ENCODE measurements at regions not wholly inside any gene's neighbourhood (a gene's known extent, or its start where the extent isn't known, plus 50 kb on each side); places are given as distances from the start of the nearest gene placed in this dataset.

DNA sequence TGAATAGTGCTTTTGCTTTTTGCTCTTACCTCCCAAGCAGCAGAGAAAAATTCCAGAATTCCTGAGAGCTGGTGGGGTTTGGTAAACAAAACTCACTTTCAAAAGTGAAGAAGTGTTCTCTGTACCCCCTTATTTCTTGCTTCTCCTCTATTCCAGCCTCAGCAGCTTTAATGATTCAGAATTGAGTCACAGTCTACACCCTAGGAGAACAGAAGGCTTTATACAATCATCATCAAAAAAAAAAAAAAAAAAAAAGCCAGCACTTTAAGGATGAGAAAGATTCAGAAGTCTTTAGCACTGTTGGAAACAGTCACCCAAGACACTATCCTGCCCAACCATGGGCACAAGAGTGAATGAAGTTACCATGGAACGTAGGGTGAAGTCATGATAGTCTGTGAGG lies 1583.1 kb upstream of the PCDH10 start:
- in situ Hi-C loops (cut with MboI) (no loop called here), intact Hi-C loops (cut with micrococcal nuclease; ENCODE audit: unreplicated experiment) (no loop called here)
- ATAC-seq (no peak), DNase-seq (ENCODE audit: low read depth, low spot score) (no peak), FAIRE-seq (no peak)
- no peak overlapping the region for H2AFZ ChIP-seq (ENCODE audit: control insufficient read depth, low read depth, low read length)
- ChIA-PET SMC1A (ENCODE audit: uncharacterized antibody, unreplicated experiment) (interaction anchor here (2.3 kb wide), 1 partner anchor 10 kb away, joined by 5 read pairs; no protein-coding TSS in a partner anchor), RAD21 (ENCODE audit: unreplicated experiment) (no interaction called here), POLR2A (no interaction called here), CTCF (interaction anchor here (0.7 kb wide), 1 partner anchor 1970 kb away, joined by 3 read pairs; no protein-coding TSS in a partner anchor)
- H3K9me3 ChIP-seq (replicated peaks; ENCODE audit: control insufficient read depth, insufficient read depth, low read length), result no peaks in the 10 kb centered on the region; the same call in 2 of the 3 replicates
- no peak overlapping the region for H3K27ac ChIP-seq (ENCODE audit: control insufficient read depth, insufficient read depth)
- no peaks in the 10 kb centered on the region for H3K79me2 ChIP-seq (ENCODE audit: control insufficient read depth, insufficient read depth, low read length)
- no TSS peak for BruUV-seq (replicated peaks)
- H4K20me1 ChIP-seq (ENCODE audit: control insufficient read depth, insufficient read depth), result no peaks in the 10 kb centered on the region
- H3K4me1 ChIP-seq (ENCODE audit: control insufficient read depth, insufficient read depth, low read length), result no peaks in the 10 kb centered on the region
- TF ChIP-seq IRF4 (IDR thresholded peaks at IDR 0.05; ENCODE audit: low read depth, low read length) (no peak), ZZZ3 (IDR thresholded peaks at IDR 0.05; ENCODE audit: control insufficient read depth, insufficient read length, low read depth) (no peak), PML (IDR thresholded peaks at IDR 0.05; ENCODE audit: low read length) (no peak)
- TF ChIP-seq, protein P1, sequence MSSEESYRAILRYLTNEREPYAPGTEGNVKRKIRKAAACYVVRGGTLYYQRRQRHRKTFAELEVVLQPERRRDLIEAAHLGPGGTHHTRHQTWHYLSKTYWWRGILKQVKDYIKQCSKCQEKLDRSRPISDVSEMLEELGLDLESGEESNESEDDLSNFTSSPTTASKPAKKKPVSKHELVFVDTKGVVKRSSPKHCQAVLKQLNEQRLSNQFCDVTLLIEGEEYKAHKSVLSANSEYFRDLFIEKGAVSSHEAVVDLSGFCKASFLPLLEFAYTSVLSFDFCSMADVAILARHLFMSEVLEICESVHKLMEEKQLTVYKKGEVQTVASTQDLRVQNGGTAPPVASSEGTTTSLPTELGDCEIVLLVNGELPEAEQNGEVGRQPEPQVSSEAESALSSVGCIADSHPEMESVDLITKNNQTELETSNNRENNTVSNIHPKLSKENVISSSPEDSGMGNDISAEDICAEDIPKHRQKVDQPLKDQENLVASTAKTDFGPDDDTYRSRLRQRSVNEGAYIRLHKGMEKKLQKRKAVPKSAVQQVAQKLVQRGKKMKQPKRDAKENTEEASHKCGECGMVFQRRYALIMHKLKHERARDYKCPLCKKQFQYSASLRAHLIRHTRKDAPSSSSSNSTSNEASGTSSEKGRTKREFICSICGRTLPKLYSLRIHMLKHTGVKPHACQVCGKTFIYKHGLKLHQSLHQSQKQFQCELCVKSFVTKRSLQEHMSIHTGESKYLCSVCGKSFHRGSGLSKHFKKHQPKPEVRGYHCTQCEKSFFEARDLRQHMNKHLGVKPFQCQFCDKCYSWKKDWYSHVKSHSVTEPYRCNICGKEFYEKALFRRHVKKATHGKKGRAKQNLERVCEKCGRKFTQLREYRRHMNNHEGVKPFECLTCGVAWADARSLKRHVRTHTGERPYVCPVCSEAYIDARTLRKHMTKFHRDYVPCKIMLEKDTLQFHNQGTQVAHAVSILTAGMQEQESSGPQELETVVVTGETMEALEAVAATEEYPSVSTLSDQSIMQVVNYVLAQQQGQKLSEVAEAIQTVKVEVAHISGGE (CRISPR knock-in tag; IDR thresholded peaks at IDR 0.05), result no peak
- TF ChIP-seq, protein P2, sequence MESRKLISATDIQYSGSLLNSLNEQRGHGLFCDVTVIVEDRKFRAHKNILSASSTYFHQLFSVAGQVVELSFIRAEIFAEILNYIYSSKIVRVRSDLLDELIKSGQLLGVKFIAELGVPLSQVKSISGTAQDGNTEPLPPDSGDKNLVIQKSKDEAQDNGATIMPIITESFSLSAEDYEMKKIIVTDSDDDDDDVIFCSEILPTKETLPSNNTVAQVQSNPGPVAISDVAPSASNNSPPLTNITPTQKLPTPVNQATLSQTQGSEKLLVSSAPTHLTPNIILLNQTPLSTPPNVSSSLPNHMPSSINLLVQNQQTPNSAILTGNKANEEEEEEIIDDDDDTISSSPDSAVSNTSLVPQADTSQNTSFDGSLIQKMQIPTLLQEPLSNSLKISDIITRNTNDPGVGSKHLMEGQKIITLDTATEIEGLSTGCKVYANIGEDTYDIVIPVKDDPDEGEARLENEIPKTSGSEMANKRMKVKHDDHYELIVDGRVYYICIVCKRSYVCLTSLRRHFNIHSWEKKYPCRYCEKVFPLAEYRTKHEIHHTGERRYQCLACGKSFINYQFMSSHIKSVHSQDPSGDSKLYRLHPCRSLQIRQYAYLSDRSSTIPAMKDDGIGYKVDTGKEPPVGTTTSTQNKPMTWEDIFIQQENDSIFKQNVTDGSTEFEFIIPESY (IDR thresholded peaks at IDR 0.05), result no peak
- TF ChIP-seq, protein P3, sequence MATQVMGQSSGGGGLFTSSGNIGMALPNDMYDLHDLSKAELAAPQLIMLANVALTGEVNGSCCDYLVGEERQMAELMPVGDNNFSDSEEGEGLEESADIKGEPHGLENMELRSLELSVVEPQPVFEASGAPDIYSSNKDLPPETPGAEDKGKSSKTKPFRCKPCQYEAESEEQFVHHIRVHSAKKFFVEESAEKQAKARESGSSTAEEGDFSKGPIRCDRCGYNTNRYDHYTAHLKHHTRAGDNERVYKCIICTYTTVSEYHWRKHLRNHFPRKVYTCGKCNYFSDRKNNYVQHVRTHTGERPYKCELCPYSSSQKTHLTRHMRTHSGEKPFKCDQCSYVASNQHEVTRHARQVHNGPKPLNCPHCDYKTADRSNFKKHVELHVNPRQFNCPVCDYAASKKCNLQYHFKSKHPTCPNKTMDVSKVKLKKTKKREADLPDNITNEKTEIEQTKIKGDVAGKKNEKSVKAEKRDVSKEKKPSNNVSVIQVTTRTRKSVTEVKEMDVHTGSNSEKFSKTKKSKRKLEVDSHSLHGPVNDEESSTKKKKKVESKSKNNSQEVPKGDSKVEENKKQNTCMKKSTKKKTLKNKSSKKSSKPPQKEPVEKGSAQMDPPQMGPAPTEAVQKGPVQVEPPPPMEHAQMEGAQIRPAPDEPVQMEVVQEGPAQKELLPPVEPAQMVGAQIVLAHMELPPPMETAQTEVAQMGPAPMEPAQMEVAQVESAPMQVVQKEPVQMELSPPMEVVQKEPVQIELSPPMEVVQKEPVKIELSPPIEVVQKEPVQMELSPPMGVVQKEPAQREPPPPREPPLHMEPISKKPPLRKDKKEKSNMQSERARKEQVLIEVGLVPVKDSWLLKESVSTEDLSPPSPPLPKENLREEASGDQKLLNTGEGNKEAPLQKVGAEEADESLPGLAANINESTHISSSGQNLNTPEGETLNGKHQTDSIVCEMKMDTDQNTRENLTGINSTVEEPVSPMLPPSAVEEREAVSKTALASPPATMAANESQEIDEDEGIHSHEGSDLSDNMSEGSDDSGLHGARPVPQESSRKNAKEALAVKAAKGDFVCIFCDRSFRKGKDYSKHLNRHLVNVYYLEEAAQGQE (IDR thresholded peaks at IDR 0.05; ENCODE audit: low read depth, low read length), result no peak
- no peak overlapping the region for H3K4me2 ChIP-seq (ENCODE audit: control insufficient read depth, insufficient read depth)
- H3K9ac ChIP-seq (ENCODE audit: control insufficient read depth, insufficient read depth, low read length), result no peak overlapping the region
- WGBS (ENCODE audit: insufficient coverage, insufficient replicate concordance, low lambda C conversion rate, missing lambda C conversion rate), result 0% methylated on average over 1 of the region's 1 CpG
- no peak overlapping the region for H3K4me3 ChIP-seq
- H3K27me3 ChIP-seq (replicated peaks in 1 of 2; ENCODE audit: control insufficient read depth in 2 of 2, insufficient read depth in 2 of 2, low read length in 1 of 2), result no peaks in the 10 kb centered on the region
- H3K36me3 ChIP-seq (ENCODE audit: control insufficient read depth in 2 of 2, insufficient read depth in 2 of 2, low read length in 1 of 2), result no peaks in the 10 kb centered on the region

Data from GM12878 (cell line).